Left ventricle myocardium inferior (tissue), 1 donor: ENCODE measurements at regions not wholly inside any gene's neighbourhood (a gene's known extent, or its start where the extent isn't known, plus 50 kb on each side); places are given as distances from the start of the nearest gene placed in this dataset.
"Not testable (repeated sequence)": the region's sequence is repeated elsewhere in the genome, so short reads cannot be mapped to it uniquely, and the experiment has no call there.

ENCODE experiments used
- DNase-seq: peaks from one replicate; pipeline ENCODE4 v3.0.0-alpha.2; 2020
- H3K27ac ChIP-seq: fragments of 200-600 bp; replicated peaks from 2 replicates; pipeline ENCODE4 v1.8.0; 2021
- H3K27me3 ChIP-seq: fragments of 200-600 bp; 2 replicates; pipeline ENCODE4 v1.8.0; 2021; ENCODE audit warnings: low read depth
- H3K36me3 ChIP-seq: fragments of 200-600 bp; 2 replicates; pipeline ENCODE4 v1.8.0; 2021
- H3K4me1 ChIP-seq: fragments of 200-600 bp; 2 replicates; pipeline ENCODE4 v1.8.0; 2021
- H3K4me3 ChIP-seq: fragments of 200-600 bp; 2 replicates; pipeline ENCODE4 v1.8.0; 2021; ENCODE audit warnings: mild to moderate bottlenecking, moderate library complexity
- H3K9me3 ChIP-seq: fragments of 200-600 bp; replicated peaks from 2 replicates; pipeline ENCODE4 v1.8.0; 2021
- intact Hi-C: fragments of 100-400 bp; cut with micrococcal nuclease; formaldehyde crosslinking; loops from one replicate; pipeline ENCODE4 v1.11.0; 2022
- TF ChIP-seq, protein P1 (sequence below): fragments of 200-600 bp; IDR thresholded peaks from 2 replicates; pipeline ENCODE4 v1.8.0; 2021; ENCODE audit warnings: antibody characterized with exemption, mild to moderate bottlenecking, borderline replicate concordance
- donor health status: DM: no; HTN: yes; CAD: no; lungs with severe emphysema.

DNA sequence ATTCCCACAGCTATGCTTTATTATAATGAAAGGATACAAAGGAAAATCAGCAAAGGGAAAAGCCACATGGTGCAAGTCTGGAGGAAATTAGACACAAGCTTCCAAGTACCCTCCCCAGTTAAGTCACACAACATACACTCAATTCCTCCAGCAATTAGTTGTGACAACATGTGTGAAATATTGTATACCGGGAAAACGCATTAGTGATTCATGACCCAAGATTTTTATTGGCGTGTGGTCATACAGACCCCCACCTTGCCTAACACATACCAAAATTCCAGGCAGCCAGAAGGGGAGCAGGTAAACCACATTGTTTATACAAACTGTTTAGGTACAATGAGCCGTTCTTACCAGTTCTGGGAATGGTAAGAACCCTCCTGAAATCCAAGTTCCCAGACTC lies 160.6 kb downstream of the CYB561 start:
- Histone ChIP-seq H3K9me3 (peaks cover 47% of the 10 kb centered on the region), H3K4me3 (no peak overlapping the region), H3K36me3 (peaks cover 10% of the 10 kb centered on the region), H3K27ac (no peak overlapping the region), H3K27me3 (no peaks in the 10 kb centered on the region), H3K4me1 (no peaks in the 10 kb centered on the region)
- intact Hi-C loops: no loop called here
- TF ChIP-seq, protein P1, sequence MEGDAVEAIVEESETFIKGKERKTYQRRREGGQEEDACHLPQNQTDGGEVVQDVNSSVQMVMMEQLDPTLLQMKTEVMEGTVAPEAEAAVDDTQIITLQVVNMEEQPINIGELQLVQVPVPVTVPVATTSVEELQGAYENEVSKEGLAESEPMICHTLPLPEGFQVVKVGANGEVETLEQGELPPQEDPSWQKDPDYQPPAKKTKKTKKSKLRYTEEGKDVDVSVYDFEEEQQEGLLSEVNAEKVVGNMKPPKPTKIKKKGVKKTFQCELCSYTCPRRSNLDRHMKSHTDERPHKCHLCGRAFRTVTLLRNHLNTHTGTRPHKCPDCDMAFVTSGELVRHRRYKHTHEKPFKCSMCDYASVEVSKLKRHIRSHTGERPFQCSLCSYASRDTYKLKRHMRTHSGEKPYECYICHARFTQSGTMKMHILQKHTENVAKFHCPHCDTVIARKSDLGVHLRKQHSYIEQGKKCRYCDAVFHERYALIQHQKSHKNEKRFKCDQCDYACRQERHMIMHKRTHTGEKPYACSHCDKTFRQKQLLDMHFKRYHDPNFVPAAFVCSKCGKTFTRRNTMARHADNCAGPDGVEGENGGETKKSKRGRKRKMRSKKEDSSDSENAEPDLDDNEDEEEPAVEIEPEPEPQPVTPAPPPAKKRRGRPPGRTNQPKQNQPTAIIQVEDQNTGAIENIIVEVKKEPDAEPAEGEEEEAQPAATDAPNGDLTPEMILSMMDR: no peak
- DNase-seq: no peak

DNA sequence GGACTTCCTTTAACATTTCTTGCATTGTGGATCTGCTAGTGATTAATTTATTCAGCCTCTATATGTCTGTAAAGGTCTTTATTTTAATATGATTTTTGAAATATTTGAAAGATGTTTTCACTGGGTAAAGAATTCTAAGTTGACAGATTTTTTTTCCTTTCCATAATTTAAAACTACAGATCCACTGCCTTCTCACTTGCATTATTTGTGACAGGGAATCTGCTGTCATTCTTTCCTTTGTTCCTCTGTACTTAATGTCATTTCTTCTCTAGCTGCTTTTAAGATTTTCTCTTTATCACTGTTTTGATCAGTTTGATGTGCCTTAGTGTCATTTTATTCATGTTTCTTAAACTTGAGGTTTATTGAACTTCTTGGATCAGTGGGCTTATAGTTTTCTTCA lies 159.9 kb downstream of the CYB561 start:
- TF ChIP-seq, protein P1: no peak
- peaks cover 47% of the 10 kb centered on the region for H3K9me3 ChIP-seq
- no peaks in the 10 kb centered on the region for H3K27me3 ChIP-seq
- H3K4me3 ChIP-seq: no peak overlapping the region
- intact Hi-C loops: no loop called here
- peaks cover 10% of the 10 kb centered on the region for H3K36me3 ChIP-seq
- H3K27ac ChIP-seq: no peak overlapping the region
- DNase-seq: no peak
- no peaks in the 10 kb centered on the region for H3K4me1 ChIP-seq

GRCh38 chr17:63287006-63287405 lies 159.1 kb downstream of the CYB561 start:
- Histone ChIP-seq H3K36me3 (peaks cover 10% of the 10 kb centered on the region), H3K9me3 (peaks cover 47% of the 10 kb centered on the region)
- H3K27me3 ChIP-seq, intact Hi-C loops, H3K4me3 ChIP-seq, H3K27ac ChIP-seq, DNase-seq, H3K4me1 ChIP-seq: not testable (repeated sequence)

DNA sequence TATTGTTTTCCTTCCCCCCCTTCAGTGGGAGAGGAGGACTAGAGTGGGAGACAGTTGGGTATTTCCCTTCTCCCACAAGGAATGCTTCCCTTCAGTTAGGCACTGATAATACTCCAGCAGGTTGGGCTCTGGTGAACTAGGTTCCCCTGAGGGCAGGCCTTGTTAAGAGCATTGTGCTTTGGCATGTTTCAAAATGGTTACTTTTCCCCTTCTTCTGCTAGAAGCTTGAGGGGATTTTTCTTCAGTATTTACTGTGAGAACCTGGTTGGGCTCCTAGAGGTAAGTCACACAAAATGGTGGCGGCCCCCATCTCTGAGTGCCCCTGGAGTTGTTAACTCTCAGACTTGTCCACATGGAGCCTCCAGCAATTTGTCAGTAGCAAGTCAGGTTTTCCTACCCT lies 156.2 kb downstream of the CYB561 start:
- TF ChIP-seq, protein P1: no peak
- Histone ChIP-seq H3K36me3 (peaks cover 10% of the 10 kb centered on the region), H3K9me3 (peaks cover 24% of the 10 kb centered on the region), H3K4me3 (no peak overlapping the region), H3K4me1 (no peaks in the 10 kb centered on the region), H3K27ac (no peak overlapping the region), H3K27me3 (no peaks in the 10 kb centered on the region)
- no peak for DNase-seq
- intact Hi-C loops: no loop called here

DNA sequence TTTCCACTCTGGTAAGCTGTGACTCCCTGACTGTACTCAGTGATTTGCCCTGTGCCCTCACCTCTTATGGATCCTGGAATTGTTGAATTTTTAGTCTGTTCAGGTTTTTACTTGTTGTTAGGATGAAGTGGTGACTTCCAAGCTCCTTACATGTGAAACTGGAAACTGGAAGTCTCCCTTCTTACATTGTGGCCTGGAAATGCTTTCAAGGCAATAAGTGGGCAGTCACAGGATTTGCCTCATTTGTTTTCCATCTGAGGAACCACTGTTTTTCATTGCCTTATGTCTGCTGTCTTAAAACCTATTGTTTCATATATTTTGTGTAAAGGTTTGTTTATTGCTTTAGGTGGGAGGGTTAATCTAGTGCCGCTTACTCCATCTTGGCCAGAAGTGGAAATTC lies 155.8 kb downstream of the CYB561 start:
- Histone ChIP-seq H3K36me3 (peaks cover 10% of the 10 kb centered on the region), H3K9me3 (peaks cover 20% of the 10 kb centered on the region), H3K27me3 (no peaks in the 10 kb centered on the region), H3K4me1 (no peaks in the 10 kb centered on the region), H3K4me3 (no peak overlapping the region), H3K27ac (no peak overlapping the region)
- DNase-seq: no peak
- TF ChIP-seq, protein P1: no peak
- intact Hi-C loops: no loop called here

GRCh38 chr17:63290784-63291183 lies 155.3 kb downstream of the CYB561 start:
- Histone ChIP-seq H3K4me1 (no peaks in the 10 kb centered on the region), H3K27me3 (no peaks in the 10 kb centered on the region), H3K36me3 (peaks cover 7% of the 10 kb centered on the region), H3K9me3 (peaks cover 20% of the 10 kb centered on the region), H3K27ac (no peak overlapping the region), H3K4me3 (no peak overlapping the region)
- DNase-seq: no peak
- TF ChIP-seq, protein P1: no peak
- intact Hi-C loops: no loop called here
